Heart left ventricle (tissue), 13 donors: ENCODE measurements at regions not wholly inside any gene's neighbourhood (a gene's known extent, or its start where the extent isn't known, plus 50 kb on each side); places are given as distances from the start of the nearest gene placed in this dataset.

Experiments used
- POLR2A ChIP-seq, 2 donors: fragments of 450-650 bp; IDR thresholded peaks; one replicate each; pipeline ENCODE4 v1.6.1; 2017; ENCODE audit warnings: antibody characterized with exemption in 2 of 2, mild to moderate bottlenecking in 2 of 2, moderate library complexity in 2 of 2
- TF ChIP-seq, protein P1 (sequence below), 12 donors: fragments of 200-600 bp; sonication (generic) in 4 of 12; IDR thresholded peaks; one replicate each; pipeline versions ENCODE4 v1.5.0 to v1.8.0; 2018 to 2022; ENCODE audit warnings: antibody characterized with exemption in 12 of 12, mild to moderate bottlenecking in 5 of 12
- donor health status: ischemic (EF 13 %, LVEDD 7.1; RV severe dilation, severe dysfunction).
- donor health status: DM: no; HTN: yes; CAD: no.
- donor health status: DM: no; HTN: no; CAD: no.
- donor health status: ischemic (EF 25% LVEDD 6.9; RV normal size, moderate dysfunction).
- donor health status: ischemic (EF 25% LVEDD 5.7; RV mildly dilated, moderate dysfunction).
- donor health status: ischemic (EF 35%, LVEDD 5.7; RV mildly dilated, moderate dysfunction).
- donor health status: nonischemic (EF 11% LVEDD 7.7; RV severe dilation, severe dysfunction).
- donor health status: DM: yes; HTN: yes; CAD: no.
- donor health status: PGD.
- donor health status: ischemic (EF 29% LVEDD 5.4; RV normal size, mild dysfunction).
- donor health status: nonischemic (EF 23%, LVEDD 6.1; RV moderate dilation, normal function).

DNA sequence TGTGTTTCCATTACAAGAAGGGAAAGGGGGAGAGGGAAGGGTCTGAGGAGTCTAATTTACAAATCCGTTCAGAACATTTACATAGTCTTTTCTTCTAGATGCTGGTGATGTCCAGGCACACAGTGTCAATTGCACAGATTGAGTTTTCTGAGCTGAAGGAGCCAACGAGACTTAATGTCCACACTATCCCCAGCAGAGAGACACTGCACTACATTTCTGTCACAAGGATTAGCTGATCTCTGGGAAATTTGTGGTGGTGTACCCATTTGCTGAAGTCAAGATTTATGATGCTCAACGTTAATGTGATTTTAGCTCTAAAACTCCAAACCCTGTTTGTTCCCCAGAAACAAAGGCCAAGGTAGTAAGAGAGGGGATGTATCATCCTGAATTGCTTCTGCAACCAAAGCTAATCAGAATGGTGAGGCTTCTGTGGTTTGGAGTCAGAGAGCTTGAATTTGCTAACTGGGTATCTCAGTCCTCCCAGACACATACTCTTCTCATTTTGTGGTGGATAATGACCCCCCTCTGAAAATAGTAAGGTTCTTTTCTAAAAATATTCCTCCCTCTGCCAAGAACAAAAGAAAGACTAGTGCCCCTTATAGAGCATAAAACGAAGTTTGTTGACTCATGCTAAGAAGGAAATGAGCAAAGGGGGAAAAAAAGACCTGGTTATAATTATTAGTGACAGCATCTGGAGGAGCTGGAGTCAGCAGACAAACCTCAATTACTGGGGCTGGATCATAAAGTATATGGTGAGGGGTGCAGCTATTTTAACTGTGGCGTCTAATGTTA, 416.9 kb downstream of the PSAT1 start:
- TF ChIP-seq, protein P1, sequence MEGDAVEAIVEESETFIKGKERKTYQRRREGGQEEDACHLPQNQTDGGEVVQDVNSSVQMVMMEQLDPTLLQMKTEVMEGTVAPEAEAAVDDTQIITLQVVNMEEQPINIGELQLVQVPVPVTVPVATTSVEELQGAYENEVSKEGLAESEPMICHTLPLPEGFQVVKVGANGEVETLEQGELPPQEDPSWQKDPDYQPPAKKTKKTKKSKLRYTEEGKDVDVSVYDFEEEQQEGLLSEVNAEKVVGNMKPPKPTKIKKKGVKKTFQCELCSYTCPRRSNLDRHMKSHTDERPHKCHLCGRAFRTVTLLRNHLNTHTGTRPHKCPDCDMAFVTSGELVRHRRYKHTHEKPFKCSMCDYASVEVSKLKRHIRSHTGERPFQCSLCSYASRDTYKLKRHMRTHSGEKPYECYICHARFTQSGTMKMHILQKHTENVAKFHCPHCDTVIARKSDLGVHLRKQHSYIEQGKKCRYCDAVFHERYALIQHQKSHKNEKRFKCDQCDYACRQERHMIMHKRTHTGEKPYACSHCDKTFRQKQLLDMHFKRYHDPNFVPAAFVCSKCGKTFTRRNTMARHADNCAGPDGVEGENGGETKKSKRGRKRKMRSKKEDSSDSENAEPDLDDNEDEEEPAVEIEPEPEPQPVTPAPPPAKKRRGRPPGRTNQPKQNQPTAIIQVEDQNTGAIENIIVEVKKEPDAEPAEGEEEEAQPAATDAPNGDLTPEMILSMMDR (IDR thresholded peaks at IDR 0.05) = no peak
- no peak for TF ChIP-seq POLR2A (IDR thresholded peaks at IDR 0.05)
